Heart right ventricle (tissue), 16 donors: ENCODE measurements at regions not wholly inside any gene's neighbourhood (a gene's known extent, or its start where the extent isn't known, plus 50 kb on each side); places are given as distances from the start of the nearest gene placed in this dataset.
A peak's percentile ranks its signal among the peaks of the same experiment; 100 is the strongest.
"Not testable (repeated sequence)": the region's sequence is repeated elsewhere in the genome, so short reads cannot be mapped to it uniquely, and the experiment has no call there.

Experiments
- ATAC-seq, 8 donors: fragments of 200-7000 bp; cut with Tn5 transposase; one replicate each; pipeline ENCODE4 v1.9.1; 2020; ENCODE audit warnings: mild to moderate bottlenecking in 8 of 8, moderate library complexity in 8 of 8, moderate number of reproducible peaks in 1 of 8
- DNase-seq, 2 donors: peaks; one replicate each; pipeline ENCODE4 v3.0.0-alpha.2; 2020
- H3K27ac ChIP-seq, 10 donors: fragments of 200-600 bp; sonication (generic) in 2 of 10; one replicate each; pipeline versions ENCODE4 v1.5.0 to v1.8.0; 2020 to 2022; ENCODE audit warnings: mild to moderate bottlenecking in 3 of 10
- H3K27me3 ChIP-seq, 7 donors: fragments of 200-600 bp; one replicate each; pipeline ENCODE4 v1.8.0; 2021 to 2022; ENCODE audit warnings: mild to moderate bottlenecking in 2 of 7
- H3K36me3 ChIP-seq, 9 donors: fragments of 200-600 bp; sonication (generic) in 1 of 9; one replicate each; pipeline versions ENCODE4 v1.5.0 to v1.8.0; 2020 to 2022; ENCODE audit warnings: mild to moderate bottlenecking in 2 of 9
- H3K4me1 ChIP-seq, 9 donors: fragments of 200-600 bp; sonication (generic) in 1 of 9; one replicate each; pipeline versions ENCODE4 v1.5.0 to v1.8.0; 2020 to 2022; ENCODE audit warnings: mild to moderate bottlenecking in 4 of 9
- H3K4me3 ChIP-seq, 10 donors: fragments of 200-600 bp; sonication (generic) in 2 of 10; one replicate each; pipeline versions ENCODE4 v1.5.0 to v1.8.0; 2020 to 2022; ENCODE audit warnings: mild to moderate bottlenecking in 7 of 10, moderate library complexity in 2 of 10
- H3K9me3 ChIP-seq, 11 donors: fragments of 200-600 bp in 10 of 11; sonication (generic) in 2 of 11; one replicate each; pipeline versions ENCODE4 v1.5.0 to v1.8.0; 2013 to 2022; ENCODE audit warnings: mild to moderate bottlenecking in 2 of 11, control low read depth in 1 of 11, moderate library complexity in 1 of 11
- WGBS, 2 donors: extraction: QIAGEN DNeasy Blood & Tissue Kit; methylation state at CpG; one replicate each; pipeline ENCODE4 v1.1.7; 2013; ENCODE audit warnings: inconsistent platforms in 1 of 2; 5-methylcytosine and 5-hydroxymethylcytosine counted together
- intact Hi-C, 10 donors: fragments of 100-400 bp; cut with DNase I; formaldehyde crosslinking; loops; one replicate each; pipeline versions ENCODE4 v1.11.1 to v1.14.2; 2022
- donor health status: Arrhythmogenic right ventricular cardiomyopathy.
- donor health status: ischemic (EF 13 %, LVEDD 7.1; RV severe dilation, severe dysfunction).
- donor health status: healthy with polysubstance abuse.
- donor health status: DM: no; HTN: yes; CAD: no.
- donor health status: DM: no; HTN: no; CAD: no.
- donor health status: ischemic (EF 25% LVEDD 6.9; RV normal size, moderate dysfunction).
- donor health status: ischemic (EF 25% LVEDD 5.7; RV mildly dilated, moderate dysfunction).
- donor health status: healthy.
- donor health status: DM: yes; HTN: yes; CAD: no.
- donor health status: Ischemic cardiomyopathy.
- donor health status: ischemic (EF 35%, LVEDD 5.7; RV mildly dilated, moderate dysfunction).
- donor health status: nonischemic (EF 11% LVEDD 7.7; RV severe dilation, severe dysfunction).
- donor health status: DM: yes; HTN: yes; CAD: no.
- donor health status: PGD.
- donor health status: ischemic (EF 29% LVEDD 5.4; RV normal size, mild dysfunction).
- donor health status: nonischemic (EF 23%, LVEDD 6.1; RV moderate dilation, normal function).

DNA sequence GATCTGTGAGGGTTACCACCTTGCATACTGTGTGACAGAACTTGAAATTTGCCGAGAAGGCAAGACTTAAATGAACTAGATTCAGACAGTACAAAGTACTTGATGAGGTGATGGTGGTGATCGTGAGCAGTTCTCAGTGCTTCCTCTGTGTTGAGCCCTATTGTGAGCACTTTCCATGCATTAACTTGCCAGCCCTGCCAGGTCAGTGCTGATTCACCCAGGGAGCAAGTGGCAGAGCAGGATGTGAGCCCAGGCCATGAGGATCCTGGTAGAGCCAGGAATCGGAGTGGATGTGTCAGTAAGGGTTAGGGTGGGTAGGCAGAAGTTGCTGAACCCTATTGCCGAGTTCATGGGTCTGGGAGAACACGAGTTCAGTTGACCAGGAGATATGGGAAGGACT lies 4545.7 kb upstream of the TPTE start:
- H3K36me3 ChIP-seq, H3K4me3 ChIP-seq, H3K4me1 ChIP-seq, H3K27me3 ChIP-seq, H3K9me3 ChIP-seq, DNase-seq, H3K27ac ChIP-seq, intact Hi-C loops, ATAC-seq: not testable (repeated sequence)
- no CpG with 5 or more reads among the region's 5 CpGs for WGBS, 2 donors

DNA sequence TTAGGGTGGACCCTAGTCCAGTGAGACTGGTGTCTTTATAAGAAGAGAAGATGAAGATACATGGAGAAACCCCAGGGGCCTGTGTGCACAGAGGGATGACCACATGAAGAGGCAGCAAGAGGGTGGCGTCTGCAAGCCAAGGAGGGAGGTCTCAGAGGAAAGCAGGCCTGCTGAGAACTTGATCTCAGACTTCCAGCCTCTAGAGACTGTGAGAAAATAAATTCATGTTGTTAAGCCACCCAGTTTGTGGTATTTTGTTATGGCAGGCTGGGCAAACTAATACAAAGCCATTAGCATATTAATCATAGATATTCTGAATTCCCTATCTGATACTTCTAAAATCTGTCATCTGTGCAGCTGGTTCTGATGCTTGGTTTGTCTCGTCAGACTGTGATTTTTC lies 4523.8 kb upstream of the TPTE start:
- DNase-seq, H3K4me1 ChIP-seq, H3K27me3 ChIP-seq, H3K9me3 ChIP-seq, H3K4me3 ChIP-seq, intact Hi-C loops, H3K36me3 ChIP-seq, ATAC-seq, H3K27ac ChIP-seq: not testable (repeated sequence)
- no CpG with 5 or more reads among the region's 2 CpGs for WGBS, 2 donors

DNA sequence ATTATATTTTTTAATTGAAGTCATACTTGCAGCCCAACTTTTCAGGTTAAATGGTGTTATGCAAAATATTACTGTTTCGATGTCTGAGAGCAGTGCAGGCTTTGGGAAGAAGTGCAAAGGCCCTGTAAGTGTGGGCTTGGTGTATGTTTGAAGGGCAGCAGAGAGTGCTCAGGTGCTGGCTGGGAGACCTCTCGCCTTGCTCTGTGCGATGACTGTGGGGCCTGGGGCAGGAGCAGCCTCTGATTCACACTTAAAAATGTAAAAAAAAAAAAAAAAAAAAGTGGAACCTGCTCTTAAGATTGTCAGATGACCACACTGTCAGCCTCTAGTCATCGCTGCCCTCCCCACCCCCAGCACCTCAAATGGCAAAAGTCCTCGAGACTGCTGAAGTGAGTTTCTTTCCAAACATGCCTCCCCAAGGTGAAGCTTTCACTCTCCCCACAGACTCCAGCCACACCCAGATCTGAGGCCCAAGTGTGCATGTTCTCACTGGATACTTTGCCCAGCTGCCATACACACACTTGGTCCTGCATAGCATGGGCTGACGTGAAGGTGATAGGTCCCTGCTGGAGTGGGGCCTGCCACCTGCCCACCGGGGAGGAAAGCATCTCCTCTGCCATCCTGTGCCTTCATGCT lies 4505.8 kb upstream of the TPTE start:
- H3K4me3 ChIP-seq, H3K9me3 ChIP-seq, ATAC-seq, H3K27me3 ChIP-seq, DNase-seq, H3K4me1 ChIP-seq, H3K27ac ChIP-seq, intact Hi-C loops, H3K36me3 ChIP-seq: not testable (repeated sequence)
- no CpG with 5 or more reads among the region's 7 CpGs for WGBS, 2 donors

DNA sequence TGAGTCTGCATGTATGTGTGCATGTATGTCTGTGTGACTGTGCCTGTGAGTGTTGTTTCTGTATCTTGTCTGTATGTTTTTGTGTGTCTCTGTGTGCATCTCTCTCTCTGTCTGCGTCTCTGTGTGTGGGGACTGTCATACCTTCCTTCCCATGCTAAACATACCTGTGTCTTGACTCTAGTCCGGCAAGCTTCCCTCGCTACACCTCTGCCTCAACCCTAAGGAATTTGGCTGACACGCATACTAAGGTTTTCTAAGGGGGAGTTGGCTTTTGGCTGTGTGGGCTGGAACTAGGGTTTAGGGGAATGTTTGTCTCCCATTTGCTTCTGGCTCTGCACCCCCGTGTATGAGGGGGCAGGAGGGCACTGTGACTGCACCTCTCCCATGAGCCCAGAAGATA lies 4500.9 kb upstream of the TPTE start:
- H3K4me3 ChIP-seq, DNase-seq, H3K36me3 ChIP-seq, H3K9me3 ChIP-seq, H3K27me3 ChIP-seq, H3K4me1 ChIP-seq, intact Hi-C loops, ATAC-seq, H3K27ac ChIP-seq: not testable (repeated sequence)
- no CpG with 5 or more reads among the region's 5 CpGs for WGBS, 2 donors

DNA sequence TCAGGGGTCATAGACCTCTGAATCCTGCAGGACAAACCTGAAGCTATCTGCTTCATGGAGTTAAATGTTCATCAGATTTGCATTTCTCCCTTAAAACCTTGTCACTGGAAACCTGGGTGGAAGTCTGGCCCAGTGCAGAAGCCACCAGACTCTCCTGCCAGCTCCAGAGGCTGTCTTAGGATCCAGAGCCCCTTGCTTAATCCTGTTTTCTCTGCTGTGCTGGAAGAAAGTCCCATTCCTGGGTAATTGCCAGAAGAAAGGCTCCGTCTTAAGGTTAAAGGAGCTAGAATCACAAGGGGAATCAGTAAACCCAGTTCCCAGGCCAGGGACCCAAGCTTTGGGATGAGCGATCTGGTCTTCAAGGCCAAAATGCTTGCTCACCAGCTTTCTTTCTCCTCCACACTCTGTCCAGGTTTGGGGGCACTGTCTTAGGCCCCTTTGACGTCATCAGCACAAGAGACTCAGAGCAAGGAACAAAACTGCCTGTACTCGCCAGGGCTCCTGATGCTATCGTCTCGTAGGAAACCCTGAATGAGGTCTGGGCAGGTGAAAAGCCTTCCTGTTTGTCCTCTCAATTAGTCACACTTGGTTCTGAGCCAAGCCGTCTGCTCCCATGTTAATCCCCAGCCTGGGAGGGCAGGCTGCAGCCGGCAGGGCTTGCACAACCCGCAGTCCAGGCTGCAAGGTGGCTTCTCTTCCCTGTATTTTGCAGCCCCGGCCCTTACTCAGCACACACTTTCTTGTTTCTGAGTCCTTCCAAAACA lies 4500.2 kb upstream of the TPTE start:
- H3K27ac ChIP-seq, H3K4me1 ChIP-seq, intact Hi-C loops, H3K9me3 ChIP-seq, H3K4me3 ChIP-seq, H3K27me3 ChIP-seq, DNase-seq, H3K36me3 ChIP-seq: not testable (repeated sequence)
- WGBS, 2 donors, result no CpG with 5 or more reads among the region's 10 CpGs
- ATAC-seq, result peak; percentile 61 to 95 (median 90)

DNA sequence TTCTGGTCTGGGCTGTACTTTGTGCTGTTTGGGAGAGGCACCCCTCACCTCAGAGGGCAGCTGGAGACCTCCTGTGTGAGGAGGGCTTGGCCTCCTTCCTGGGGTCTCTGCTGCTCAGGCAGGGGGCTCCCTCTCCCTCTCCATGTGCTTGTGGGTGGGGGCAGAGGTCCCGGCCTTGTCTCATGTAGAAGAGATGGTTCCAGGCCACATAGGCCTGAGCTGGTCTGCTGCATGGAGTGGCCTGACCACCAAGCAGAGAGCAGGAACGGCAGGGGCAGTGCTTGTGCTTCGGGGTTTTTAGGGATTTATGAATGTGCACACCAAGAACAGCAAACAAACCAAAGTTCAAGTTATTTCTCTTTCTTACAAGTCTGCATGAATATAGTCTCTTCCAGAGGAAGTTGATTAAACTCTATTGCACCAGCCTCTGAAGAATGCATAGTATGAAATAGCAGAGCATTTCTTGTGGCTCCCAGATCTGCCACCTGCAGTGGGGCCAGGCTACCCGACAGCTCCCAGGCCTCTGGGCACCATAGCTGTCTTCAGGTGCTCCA lies 4499.6 kb upstream of the TPTE start:
- H3K9me3 ChIP-seq, intact Hi-C loops, H3K27ac ChIP-seq, H3K27me3 ChIP-seq, DNase-seq, H3K36me3 ChIP-seq, H3K4me3 ChIP-seq, H3K4me1 ChIP-seq: not testable (repeated sequence)
- ATAC-seq, result peak in 2 of 8 donors; percentile 5 to 13
- WGBS, 2 donors, result no CpG with 5 or more reads among the region's 4 CpGs

DNA sequence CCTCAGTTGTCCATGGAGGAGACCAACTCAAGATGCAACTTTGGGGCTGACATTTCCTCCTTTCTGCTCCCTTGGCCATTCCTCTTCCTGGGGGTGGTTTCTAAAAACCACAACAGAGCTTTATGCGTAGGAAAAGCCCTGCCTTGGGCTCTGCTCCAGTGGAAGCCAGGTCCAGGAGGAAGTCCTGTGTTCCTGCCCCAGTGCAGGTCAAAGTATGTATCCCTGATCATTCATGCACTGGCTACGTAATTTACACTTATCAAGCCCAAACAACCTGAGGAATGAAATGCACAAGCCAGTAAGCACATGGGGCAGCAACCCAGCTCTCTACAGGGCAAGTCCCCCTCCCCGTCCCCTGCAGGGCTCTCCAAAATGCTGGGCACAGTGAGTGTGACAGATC lies 4498.1 kb upstream of the TPTE start:
- no CpG with 5 or more reads among the region's 3 CpGs for WGBS, 2 donors
- H3K4me3 ChIP-seq, H3K27me3 ChIP-seq, H3K4me1 ChIP-seq, intact Hi-C loops, H3K27ac ChIP-seq, DNase-seq, H3K9me3 ChIP-seq, H3K36me3 ChIP-seq: not testable (repeated sequence)
- ATAC-seq, result peak in 2 of 8 donors; percentile 41 to 43

DNA sequence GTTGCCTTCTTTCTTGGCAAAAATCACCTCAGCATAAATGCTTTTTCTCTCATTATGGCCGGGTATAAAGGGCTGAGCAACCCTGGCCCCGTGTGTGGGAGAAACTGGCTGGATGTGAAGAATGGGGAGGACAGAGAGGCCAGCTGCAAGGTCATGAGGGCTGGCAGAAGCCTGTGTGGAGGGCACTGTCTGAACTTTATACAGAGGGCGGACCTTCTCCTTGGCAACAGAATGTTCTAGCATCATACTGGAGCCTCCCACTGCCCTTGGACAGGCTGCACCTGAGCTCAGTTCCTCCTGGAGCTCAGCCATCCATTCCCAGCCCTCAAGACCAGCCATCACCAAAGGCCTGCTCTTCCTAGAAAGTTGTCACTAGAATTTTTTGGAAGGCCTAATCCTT lies 4496.2 kb upstream of the TPTE start:
- ATAC-seq, DNase-seq, H3K9me3 ChIP-seq, H3K27me3 ChIP-seq, H3K27ac ChIP-seq, H3K36me3 ChIP-seq, H3K4me3 ChIP-seq, intact Hi-C loops, H3K4me1 ChIP-seq: not testable (repeated sequence)
- WGBS, 2 donors, result no CpG with 5 or more reads among the region's 3 CpGs

DNA sequence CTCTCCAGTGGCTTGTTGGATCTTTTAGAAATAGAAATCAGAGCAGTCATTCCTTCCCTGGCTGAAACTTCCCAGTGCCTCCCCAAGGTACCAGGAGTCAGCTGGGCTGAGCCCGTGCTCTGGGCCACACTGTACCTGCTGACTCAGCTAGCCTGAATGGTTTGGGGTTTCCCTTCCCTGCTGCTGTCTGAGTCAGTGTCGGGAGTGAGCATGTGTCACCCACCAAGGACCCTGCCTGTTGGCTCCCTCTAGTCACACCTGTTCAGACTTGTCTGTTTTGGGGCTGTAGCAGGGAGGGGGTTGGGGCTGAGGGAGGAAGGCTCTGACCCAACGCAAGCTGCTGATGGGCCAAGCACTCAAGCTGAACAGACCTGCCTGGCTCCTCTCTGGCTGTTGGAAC lies 4493.9 kb upstream of the TPTE start:
- no CpG with 5 or more reads among the region's 3 CpGs for WGBS, 2 donors
- ATAC-seq, result peak; percentile 36 to 79 (median 48)

DNA sequence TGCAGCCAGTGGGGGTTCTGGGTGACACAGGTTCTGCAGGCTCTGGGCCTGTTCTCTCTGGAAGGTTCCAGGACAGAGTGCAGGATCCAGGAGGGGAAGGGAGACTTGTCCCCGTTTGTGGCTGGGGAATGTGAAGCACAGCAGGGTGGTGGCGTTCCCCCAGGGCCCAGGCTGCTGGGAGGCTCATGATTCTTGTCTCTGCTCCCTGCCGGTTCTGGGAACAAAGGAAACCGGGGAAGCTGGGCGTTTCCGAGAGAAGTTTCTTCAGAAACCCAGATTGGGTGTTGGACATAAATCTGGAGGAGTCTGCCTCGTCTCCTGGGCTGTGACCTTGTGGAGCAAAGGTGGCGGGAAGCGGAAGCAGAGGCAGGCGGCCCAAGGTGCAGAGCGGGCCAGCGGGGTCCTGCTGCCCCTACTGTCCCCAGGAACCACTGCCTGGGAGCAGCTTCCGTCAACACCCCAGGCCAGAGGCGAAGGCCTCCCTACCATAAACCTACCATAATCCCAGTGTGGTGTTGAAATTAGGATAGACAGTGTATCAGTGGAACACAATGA lies 4487.2 kb upstream of the TPTE start:
- no CpG with 5 or more reads among the region's 14 CpGs for WGBS, 2 donors
- H3K4me1 ChIP-seq, intact Hi-C loops, H3K4me3 ChIP-seq, H3K36me3 ChIP-seq, H3K9me3 ChIP-seq, H3K27me3 ChIP-seq, DNase-seq, H3K27ac ChIP-seq: not testable (repeated sequence)
- peak; percentile 25 to 77 (median 66) for ATAC-seq

More for the DNA sequence above, 4493.9 kb upstream of the TPTE start:
- H3K4me1 ChIP-seq, H3K4me3 ChIP-seq, DNase-seq, H3K9me3 ChIP-seq, H3K27ac ChIP-seq, H3K27me3 ChIP-seq, H3K36me3 ChIP-seq, intact Hi-C loops: not testable (repeated sequence)

DNA sequence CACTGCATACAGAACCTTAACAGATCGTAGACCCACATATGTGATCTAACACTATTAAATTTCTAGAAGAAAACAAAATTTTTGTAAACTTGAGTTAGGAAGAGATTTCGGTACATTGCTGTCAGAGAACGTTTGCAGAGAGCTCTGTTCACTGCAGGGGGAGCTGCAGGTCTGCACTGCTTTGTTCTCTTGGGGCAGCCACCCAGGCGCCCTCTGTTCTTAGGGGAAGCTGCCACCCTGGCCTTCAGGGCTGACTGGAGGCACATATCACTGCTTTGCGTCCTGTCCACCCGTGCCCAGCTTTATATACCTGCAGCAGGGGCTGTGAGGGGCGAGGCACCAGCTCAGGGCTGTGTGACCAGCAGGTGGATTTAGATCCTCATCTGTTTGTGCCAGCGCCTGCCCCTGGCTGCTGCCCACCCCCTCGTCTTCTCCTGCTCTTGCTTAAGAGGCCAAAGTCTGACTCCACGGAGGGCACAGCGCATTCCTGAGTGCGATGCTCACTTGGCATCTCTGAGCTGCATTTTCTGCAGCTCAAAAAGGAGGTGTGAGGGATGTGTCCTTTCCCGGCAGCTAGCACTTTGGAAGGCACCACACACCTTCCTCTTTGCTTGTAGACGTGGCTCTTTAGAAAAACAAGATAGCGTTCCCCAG lies 4486.4 kb upstream of the TPTE start:
- H3K36me3 ChIP-seq, intact Hi-C loops, H3K4me1 ChIP-seq, H3K9me3 ChIP-seq, DNase-seq, H3K4me3 ChIP-seq, H3K27me3 ChIP-seq, H3K27ac ChIP-seq: not testable (repeated sequence)
- ATAC-seq, result peak in 7 of 8 donors; percentile 45 to 66 (median 55)
- WGBS, 2 donors, result no CpG with 5 or more reads among the region's 15 CpGs
